Testis (tissue), 2 donors: ENCODE measurements at regions not wholly inside any gene's neighbourhood (a gene's known extent, or its start where the extent isn't known, plus 50 kb on each side); places are given as distances from the start of the nearest gene placed in this dataset.

ENCODE experiments used
- DNase-seq: peaks from one replicate; pipeline ENCODE4 v3.0.0-alpha.2; 2019
- H3K27ac ChIP-seq, 2 donors: fragments of 200-600 bp; sonication (generic); one replicate each; pipeline ENCODE4 v1.5.1; 2019
- H3K27me3 ChIP-seq: fragments of 200-600 bp; sonication (generic); one replicate; pipeline ENCODE4 v1.5.1; 2019
- H3K36me3 ChIP-seq: fragments of 200-600 bp; sonication (generic); one replicate; pipeline ENCODE4 v1.5.1; 2017; ENCODE audit warnings: low read depth; ENCODE audit errors: missing control alignments
- H3K4me1 ChIP-seq: fragments of 200-600 bp; sonication (generic); one replicate; pipeline ENCODE4 v1.5.1; 2019
- H3K4me3 ChIP-seq, 2 donors: fragments of 200-600 bp; sonication (generic); one replicate each; pipeline ENCODE4 v1.5.1; 2017 to 2019
- H3K9me3 ChIP-seq: fragments of 200-600 bp; sonication (generic); one replicate; pipeline ENCODE4 v1.5.1; 2017
- POLR2A ChIP-seq: fragments of 450-650 bp; IDR thresholded peaks from one replicate; pipeline ENCODE4 v1.6.1; 2017; ENCODE audit warnings: antibody characterized with exemption, mild to moderate bottlenecking, moderate library complexity
- WGBS, 2 donors: methylation state at CpG; one replicate each; pipeline ENCODE4 v1.1.5; 2018; 5-methylcytosine and 5-hydroxymethylcytosine counted together
- intact Hi-C: fragments of 100-400 bp; cut with DNase I; formaldehyde crosslinking; loops from one replicate; pipeline ENCODE4 v1.15.1; 2023; ENCODE audit warnings: low total_unique reads
- small RNA-seq, 2 donors: library from RNA; depleted of rRNA; stranded (forward); fragments of <200 nt; gene quantifications; one replicate each; pipeline ENCODE3, GENCODE V24; 2016
- TF ChIP-seq, protein P1 (sequence below), 3 experiments: fragments of 450-650 bp in 2 of 3; fragments of 200-600 bp in 1 of 3; sonication (generic) in 1 of 3; IDR thresholded peaks; one replicate each; pipeline ENCODE4 v1.5.1; 2016 to 2019; ENCODE audit warnings: antibody characterized with exemption in 3 of 3, mild to moderate bottlenecking in 2 of 3, moderate library complexity in 1 of 3

DNA sequence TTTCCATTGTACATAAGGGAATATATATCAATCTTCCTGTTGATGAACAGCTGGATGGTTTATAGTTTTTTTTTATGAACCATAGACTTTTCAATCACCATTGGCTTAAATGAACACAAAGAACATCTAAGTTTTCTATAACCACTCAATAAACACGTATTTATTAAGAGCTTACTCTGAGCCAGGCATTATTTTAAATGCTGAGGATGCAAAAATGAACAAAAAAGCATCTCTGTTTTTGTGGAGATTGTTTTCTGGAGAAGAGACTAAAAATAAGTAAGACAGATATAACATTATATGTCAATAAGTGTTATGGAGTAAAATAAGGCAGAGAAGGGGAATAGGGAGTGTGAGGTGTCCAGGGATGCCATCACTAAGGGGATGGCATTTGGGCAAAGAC lies 52.1 kb upstream of the SLC24A2 start:
- Histone ChIP-seq H3K36me3 (no peaks in the 10 kb centered on the region), H3K27me3 (no peaks in the 10 kb centered on the region), H3K27ac (no peak overlapping the region), H3K4me3 (no peak overlapping the region), H3K4me1 (no peaks in the 10 kb centered on the region), H3K9me3 (no peaks in the 10 kb centered on the region)
- WGBS, 2 donors = 81 to 91% methylated on average over 1 of the region's 1 CpG
- no peak for DNase-seq
- intact Hi-C loops = no loop called here
- no peak for TF ChIP-seq POLR2A
- TF ChIP-seq, protein P1, sequence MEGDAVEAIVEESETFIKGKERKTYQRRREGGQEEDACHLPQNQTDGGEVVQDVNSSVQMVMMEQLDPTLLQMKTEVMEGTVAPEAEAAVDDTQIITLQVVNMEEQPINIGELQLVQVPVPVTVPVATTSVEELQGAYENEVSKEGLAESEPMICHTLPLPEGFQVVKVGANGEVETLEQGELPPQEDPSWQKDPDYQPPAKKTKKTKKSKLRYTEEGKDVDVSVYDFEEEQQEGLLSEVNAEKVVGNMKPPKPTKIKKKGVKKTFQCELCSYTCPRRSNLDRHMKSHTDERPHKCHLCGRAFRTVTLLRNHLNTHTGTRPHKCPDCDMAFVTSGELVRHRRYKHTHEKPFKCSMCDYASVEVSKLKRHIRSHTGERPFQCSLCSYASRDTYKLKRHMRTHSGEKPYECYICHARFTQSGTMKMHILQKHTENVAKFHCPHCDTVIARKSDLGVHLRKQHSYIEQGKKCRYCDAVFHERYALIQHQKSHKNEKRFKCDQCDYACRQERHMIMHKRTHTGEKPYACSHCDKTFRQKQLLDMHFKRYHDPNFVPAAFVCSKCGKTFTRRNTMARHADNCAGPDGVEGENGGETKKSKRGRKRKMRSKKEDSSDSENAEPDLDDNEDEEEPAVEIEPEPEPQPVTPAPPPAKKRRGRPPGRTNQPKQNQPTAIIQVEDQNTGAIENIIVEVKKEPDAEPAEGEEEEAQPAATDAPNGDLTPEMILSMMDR (IDR thresholded peaks at IDR 0.05) = no peak

Small RNA genes in the stretch of these regions (small RNA-seq; reads per million reads assigned to genes)
- gene AL158077.1 = 0 reads per million in 2 donors
